GM12878 (cell line): ENCODE measurements at regions not wholly inside any gene's neighbourhood (a gene's known extent, or its start where the extent isn't known, plus 50 kb on each side); places are given as distances from the start of the nearest gene placed in this dataset.

Source experiments
- ATAC-seq: fragments of 200-7000 bp; cut with Tn5 transposase; 3 replicates; pipeline ENCODE4 v1.9.1; 2020; ENCODE audit warnings: mild to moderate bottlenecking, moderate library complexity
- BruUV-seq: library from RNA; stranded (reverse); fragments of 400-500 nt; replicated peaks from 2 replicates; lab custom pipeline; 2021; lab: Mats Ljungman, UMichigan
- CTCF ChIA-PET: fragments of 300-600 bp; sonication (Branson Sonifier 250); formaldehyde crosslinking; extraction: SDS; loops from one replicate; lab custom pipeline; 2021; ENCODE audit warnings: inconsistent platforms; lab: Yijun Ruan, JAX
- POLR2A ChIA-PET: fragments of 350-600 bp; formaldehyde crosslinking; extraction: SDS; loops from one replicate; lab custom pipeline; 2021; ENCODE audit warnings: inconsistent platforms; lab: Charles Lee
- RAD21 ChIA-PET: fragments of 300-600 bp; sonication (Branson Sonifier 250); formaldehyde crosslinking; loops from one replicate; lab custom pipeline; 2023; ENCODE audit warnings: antibody characterized with exemption; ENCODE audit not compliant: unreplicated experiment; lab: Charles Lee
- SMC1A ChIA-PET: fragments of 300-600 bp; sonication (Branson Sonifier 250); formaldehyde crosslinking; loops from one replicate; lab custom pipeline; 2023; ENCODE audit not compliant: unreplicated experiment, uncharacterized antibody; lab: Charles Lee
- DNase-seq: peaks from one replicate; pipeline ENCODE4 v3.0.0-alpha.2; 2011; ENCODE audit warnings: low read depth, low spot score
- FAIRE-seq: peaks from 3 replicates; lab custom pipeline; 2011; peaks lifted over from hg19 to GRCh38; lab: Jason Lieb, UNC
- H2AFZ ChIP-seq: 2 replicates; pipeline ENCODE4 v1.6.0; 2011; ENCODE audit warnings: low read depth, low read length, control low read depth; ENCODE audit not compliant: control insufficient read depth
- H3K27ac ChIP-seq: 2 replicates; pipeline ENCODE4 v1.5.1; 2011; ENCODE audit warnings: control low read depth; ENCODE audit not compliant: control insufficient read depth, insufficient read depth
- H3K27me3 ChIP-seq, 2 experiments: replicated peaks in 1 of 2; 2 replicates each; pipeline versions ENCODE4 v1.6.0 to v1.6.1; 2011; ENCODE audit warnings: low read length in 1 of 2; ENCODE audit not compliant: control insufficient read depth in 2 of 2, insufficient read depth in 2 of 2
- H3K36me3 ChIP-seq, 2 experiments: 2 replicates each; pipeline ENCODE4 v1.5.1; 2011; ENCODE audit warnings: low read length in 1 of 2; ENCODE audit not compliant: control insufficient read depth in 2 of 2, insufficient read depth in 2 of 2
- H3K4me1 ChIP-seq: 2 replicates; pipeline ENCODE4 v1.6.1; 2011; ENCODE audit warnings: mild to moderate bottlenecking, low read length, moderate library complexity, mixed read lengths; ENCODE audit not compliant: control insufficient read depth, insufficient read depth
- H3K4me2 ChIP-seq: 2 replicates; pipeline ENCODE4 v1.6.0; 2011; ENCODE audit warnings: control low read depth; ENCODE audit not compliant: control insufficient read depth, insufficient read depth
- H3K4me3 ChIP-seq: fragments of 200-600 bp; sonication (generic); 2 replicates; pipeline ENCODE4 v1.5.1; 2016
- H3K79me2 ChIP-seq: 2 replicates; pipeline ENCODE4 v1.6.0; 2011; ENCODE audit warnings: low read length; ENCODE audit not compliant: control insufficient read depth, insufficient read depth
- H3K9ac ChIP-seq: 2 replicates; pipeline ENCODE4 v1.8.0; 2011; ENCODE audit warnings: low read length, control low read depth, mixed read lengths; ENCODE audit not compliant: control insufficient read depth, insufficient read depth
- H3K9me3 ChIP-seq: replicated peaks from 3 replicates; pipeline ENCODE4 v1.5.1; 2011; ENCODE audit warnings: mild to moderate bottlenecking, low read length; ENCODE audit not compliant: control insufficient read depth, insufficient read depth
- H4K20me1 ChIP-seq: 2 replicates; pipeline ENCODE4 v1.6.0; 2011; ENCODE audit not compliant: control insufficient read depth, insufficient read depth
- ATF7 ChIP-seq: fragments of 450-650 bp; IDR thresholded peaks from 2 replicates; pipeline ENCODE4 v1.6.1; 2016; ENCODE audit warnings: low read depth, mild to moderate bottlenecking
- DPF2 ChIP-seq: fragments of 450-650 bp; IDR thresholded peaks from 2 replicates; pipeline ENCODE4 v1.6.1; 2017; ENCODE audit warnings: mild to moderate bottlenecking
- EGR1 ChIP-seq, 2 experiments: IDR thresholded peaks; 1 replicate in 1 of 2; 2 replicates in 1 of 2; pipeline ENCODE4 v1.6.1; 2011 to 2012; ENCODE audit warnings: low read depth in 2 of 2, low read length in 2 of 2, borderline replicate concordance in 1 of 2, mild to moderate bottlenecking in 1 of 2, moderate library complexity in 1 of 2
- FOS ChIP-seq: IDR thresholded peaks from 3 replicates; pipeline ENCODE4 v1.6.1; 2011; ENCODE audit warnings: borderline replicate concordance; ENCODE audit not compliant: insufficient read length; ENCODE audit errors: extremely low read depth
- MXI1 ChIP-seq: fragments of 150-350 bp; IDR thresholded peaks from 2 replicates; pipeline ENCODE4 v1.6.1; 2011; ENCODE audit warnings: low read depth, mild to moderate bottlenecking, inconsistent platforms, low read length, improper control_type of control experiment
- NR2F1 ChIP-seq: fragments of 450-650 bp; conservative IDR thresholded peaks from 2 replicates; pipeline ENCODE4 v1.6.1; 2017; ENCODE audit warnings: mild to moderate bottlenecking
- RAD21 ChIP-seq: IDR thresholded peaks from 2 replicates; pipeline ENCODE4 v1.6.1; 2011; ENCODE audit warnings: mild to moderate bottlenecking, low read depth, low read length, moderate library complexity; ENCODE audit not compliant: insufficient read depth
- RB1 ChIP-seq: fragments of 450-650 bp; formaldehyde crosslinking; IDR thresholded peaks from 2 replicates; pipeline ENCODE4 v1.6.1; 2017; ENCODE audit warnings: mild to moderate bottlenecking, borderline replicate concordance
- RCOR1 ChIP-seq: conservative IDR thresholded peaks from 2 replicates; pipeline ENCODE4 v1.6.1; 2012; ENCODE audit warnings: low read depth, low read length, improper control_type of control experiment
- TARDBP ChIP-seq: IDR thresholded peaks from 2 replicates; pipeline ENCODE4 v1.6.1; 2016; ENCODE audit warnings: borderline replicate concordance
- YY1 ChIP-seq: IDR thresholded peaks from 2 replicates; pipeline ENCODE4 v1.6.1; 2011; ENCODE audit warnings: low read depth, mild to moderate bottlenecking, low read length
- ZBED1 ChIP-seq: IDR thresholded peaks from 2 replicates; pipeline ENCODE4 v1.6.1; 2016; ENCODE audit warnings: borderline replicate concordance
- ZNF274 ChIP-seq: IDR thresholded peaks from one replicate; pipeline ENCODE4 v1.8.0; 2011; ENCODE audit not compliant: insufficient read length, insufficient read depth
- ZSCAN29 ChIP-seq: fragments of 450-650 bp; IDR thresholded peaks from 2 replicates; pipeline ENCODE4 v1.6.1; 2017; ENCODE audit warnings: mild to moderate bottlenecking, moderate library complexity
- WGBS: methylation state at CpG from one replicate; pipeline ENCODE4 v1.1.6; 2016; ENCODE audit warnings: low lambda C conversion rate; ENCODE audit not compliant: insufficient replicate concordance, insufficient coverage; ENCODE audit errors: missing lambda C conversion rate; 5-methylcytosine and 5-hydroxymethylcytosine counted together
- in situ Hi-C: fragments of 300-500 bp; cut with MboI; formaldehyde crosslinking; loops from 9 replicates; pipeline ENCODE4 v1.14.3; 2018; ENCODE audit warnings: mixed read lengths
- intact Hi-C: fragments of 100-400 bp; cut with micrococcal nuclease; formaldehyde crosslinking; loops from one replicate; pipeline ENCODE4 v1.14.2; 2022; ENCODE audit not compliant: unreplicated experiment
- TF ChIP-seq, protein P1 (sequence below): fragments of 450-650 bp; IDR thresholded peaks from 2 replicates; pipeline ENCODE4 v1.6.1; 2018; ENCODE audit warnings: borderline replicate concordance, mild to moderate bottlenecking; ENCODE audit not compliant: partially characterized antibody
- TF ChIP-seq, protein P2 (sequence below): fragments of 450-650 bp; IDR thresholded peaks from 2 replicates; pipeline ENCODE4 v1.6.1; 2017; ENCODE audit warnings: mild to moderate bottlenecking, low read depth, inconsistent platforms; ENCODE audit not compliant: poor library complexity, severe bottlenecking
- TF ChIP-seq, protein P3 (sequence below): IDR thresholded peaks from 2 replicates; pipeline ENCODE4 v1.6.1; 2012; ENCODE audit warnings: low read depth, low read length, improper control_type of control experiment
- TF ChIP-seq, protein P4 (sequence below): fragments of 150-350 bp; IDR thresholded peaks from 2 replicates; pipeline ENCODE4 v1.6.1; 2014; ENCODE audit warnings: mild to moderate bottlenecking, low read depth, low read length

DNA sequence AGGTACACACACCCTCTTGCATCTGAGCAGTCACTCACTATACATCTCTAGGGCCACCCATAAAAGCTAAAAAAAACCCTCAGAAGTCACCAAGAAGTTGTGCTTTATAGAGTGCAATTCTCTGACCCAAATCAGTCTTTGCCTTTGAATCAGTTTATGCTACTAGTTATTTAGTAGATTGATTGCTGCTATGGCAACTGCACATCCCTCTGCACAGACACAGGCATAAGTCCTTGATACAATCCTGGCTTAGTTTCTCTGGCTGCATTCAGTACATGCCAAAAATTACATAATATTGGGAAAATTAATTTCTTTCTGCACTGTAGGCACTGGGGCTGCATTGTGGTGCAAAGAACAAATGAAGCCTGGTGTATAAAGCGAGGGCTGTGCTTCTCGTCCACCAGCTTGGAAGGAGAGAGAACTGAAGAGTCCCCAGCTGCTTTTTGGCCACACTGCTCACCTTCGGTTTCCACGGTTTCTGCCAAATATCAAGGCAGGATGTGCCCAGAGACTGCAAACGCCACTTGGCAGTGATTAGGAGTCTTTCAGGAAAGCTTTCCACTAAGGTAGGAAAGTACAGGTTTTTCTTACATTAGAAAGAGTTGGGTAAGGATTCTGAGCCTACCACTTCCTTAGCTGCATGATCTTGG is 258.4 kb downstream of the ELAVL2 start:
- SMC1A ChIA-PET = interaction anchor here (0.5 kb wide), 1 partner anchor 698 kb away, joined by 4 read pairs; no protein-coding TSS in a partner anchor
- in situ Hi-C loops = no loop called here

More for the DNA sequence above, 258.4 kb downstream of the ELAVL2 start:
- Histone ChIP-seq H3K79me2 (no peaks in the 10 kb centered on the region), H3K27ac (no peak overlapping the region)
- no peak for DNase-seq
- WGBS = 3% methylated on average over 5 of the region's 5 CpGs
- CTCF ChIA-PET = interaction anchor here (1.2 kb wide), 1 partner anchor 20 kb away, joined by 4 read pairs; no protein-coding TSS in a partner anchor
- BruUV-seq = no TSS peak
- TF ChIP-seq NR2F1 (no peak), RB1 (no peak), EGR1 (IDR thresholded peaks at IDR 0.05; ENCODE audit: borderline replicate concordance in 1 of 2, low read depth in 2 of 2, low read length in 2 of 2) (no peak), FOS (no peak), RAD21 (no peak), ZBED1 (no peak), RCOR1 (no peak), ZNF274 (no peak), ZSCAN29 (no peak), TARDBP (no peak), MXI1 (no peak), YY1 (no peak), ATF7 (no peak), DPF2 (no peak)
- TF ChIP-seq, protein P1, sequence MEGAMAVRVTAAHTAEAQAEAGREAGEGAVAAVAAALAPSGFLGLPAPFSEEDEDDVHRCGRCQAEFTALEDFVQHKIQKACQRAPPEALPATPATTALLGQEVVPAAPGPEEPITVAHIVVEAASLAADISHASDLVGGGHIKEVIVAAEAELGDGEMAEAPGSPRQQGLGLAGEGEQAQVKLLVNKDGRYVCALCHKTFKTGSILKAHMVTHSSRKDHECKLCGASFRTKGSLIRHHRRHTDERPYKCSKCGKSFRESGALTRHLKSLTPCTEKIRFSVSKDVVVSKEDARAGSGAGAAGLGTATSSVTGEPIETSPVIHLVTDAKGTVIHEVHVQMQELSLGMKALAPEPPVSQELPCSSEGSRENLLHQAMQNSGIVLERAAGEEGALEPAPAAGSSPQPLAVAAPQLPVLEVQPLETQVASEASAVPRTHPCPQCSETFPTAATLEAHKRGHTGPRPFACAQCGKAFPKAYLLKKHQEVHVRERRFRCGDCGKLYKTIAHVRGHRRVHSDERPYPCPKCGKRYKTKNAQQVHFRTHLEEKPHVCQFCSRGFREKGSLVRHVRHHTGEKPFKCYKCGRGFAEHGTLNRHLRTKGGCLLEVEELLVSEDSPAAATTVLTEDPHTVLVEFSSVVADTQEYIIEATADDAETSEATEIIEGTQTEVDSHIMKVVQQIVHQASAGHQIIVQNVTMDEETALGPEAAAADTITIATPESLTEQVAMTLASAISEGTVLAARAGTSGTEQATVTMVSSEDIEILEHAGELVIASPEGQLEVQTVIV = no peak
- TF ChIP-seq, protein P2, sequence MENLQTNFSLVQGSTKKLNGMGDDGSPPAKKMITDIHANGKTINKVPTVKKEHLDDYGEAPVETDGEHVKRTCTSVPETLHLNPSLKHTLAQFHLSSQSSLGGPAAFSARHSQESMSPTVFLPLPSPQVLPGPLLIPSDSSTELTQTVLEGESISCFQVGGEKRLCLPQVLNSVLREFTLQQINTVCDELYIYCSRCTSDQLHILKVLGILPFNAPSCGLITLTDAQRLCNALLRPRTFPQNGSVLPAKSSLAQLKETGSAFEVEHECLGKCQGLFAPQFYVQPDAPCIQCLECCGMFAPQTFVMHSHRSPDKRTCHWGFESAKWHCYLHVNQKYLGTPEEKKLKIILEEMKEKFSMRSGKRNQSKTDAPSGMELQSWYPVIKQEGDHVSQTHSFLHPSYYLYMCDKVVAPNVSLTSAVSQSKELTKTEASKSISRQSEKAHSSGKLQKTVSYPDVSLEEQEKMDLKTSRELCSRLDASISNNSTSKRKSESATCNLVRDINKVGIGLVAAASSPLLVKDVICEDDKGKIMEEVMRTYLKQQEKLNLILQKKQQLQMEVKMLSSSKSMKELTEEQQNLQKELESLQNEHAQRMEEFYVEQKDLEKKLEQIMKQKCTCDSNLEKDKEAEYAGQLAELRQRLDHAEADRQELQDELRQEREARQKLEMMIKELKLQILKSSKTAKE = no peak
- TF ChIP-seq, protein P3, sequence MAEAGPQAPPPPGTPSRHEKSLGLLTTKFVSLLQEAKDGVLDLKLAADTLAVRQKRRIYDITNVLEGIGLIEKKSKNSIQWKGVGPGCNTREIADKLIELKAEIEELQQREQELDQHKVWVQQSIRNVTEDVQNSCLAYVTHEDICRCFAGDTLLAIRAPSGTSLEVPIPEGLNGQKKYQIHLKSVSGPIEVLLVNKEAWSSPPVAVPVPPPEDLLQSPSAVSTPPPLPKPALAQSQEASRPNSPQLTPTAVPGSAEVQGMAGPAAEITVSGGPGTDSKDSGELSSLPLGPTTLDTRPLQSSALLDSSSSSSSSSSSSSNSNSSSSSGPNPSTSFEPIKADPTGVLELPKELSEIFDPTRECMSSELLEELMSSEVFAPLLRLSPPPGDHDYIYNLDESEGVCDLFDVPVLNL = no peak
- TF ChIP-seq, protein P4, sequence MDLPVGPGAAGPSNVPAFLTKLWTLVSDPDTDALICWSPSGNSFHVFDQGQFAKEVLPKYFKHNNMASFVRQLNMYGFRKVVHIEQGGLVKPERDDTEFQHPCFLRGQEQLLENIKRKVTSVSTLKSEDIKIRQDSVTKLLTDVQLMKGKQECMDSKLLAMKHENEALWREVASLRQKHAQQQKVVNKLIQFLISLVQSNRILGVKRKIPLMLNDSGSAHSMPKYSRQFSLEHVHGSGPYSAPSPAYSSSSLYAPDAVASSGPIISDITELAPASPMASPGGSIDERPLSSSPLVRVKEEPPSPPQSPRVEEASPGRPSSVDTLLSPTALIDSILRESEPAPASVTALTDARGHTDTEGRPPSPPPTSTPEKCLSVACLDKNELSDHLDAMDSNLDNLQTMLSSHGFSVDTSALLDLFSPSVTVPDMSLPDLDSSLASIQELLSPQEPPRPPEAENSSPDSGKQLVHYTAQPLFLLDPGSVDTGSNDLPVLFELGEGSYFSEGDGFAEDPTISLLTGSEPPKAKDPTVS = no peak
- TF ChIP-seq, all 136 proteins: peak for 0
- Histone ChIP-seq H2AFZ (no peak overlapping the region), H3K9me3 (no peaks in the 10 kb centered on the region), H3K9ac (no peak overlapping the region), H3K4me1 (no peaks in the 10 kb centered on the region), H3K36me3 (no peaks in the 10 kb centered on the region), H3K27me3 (no peaks in the 10 kb centered on the region), H3K4me2 (no peak overlapping the region), H3K4me3 (no peak overlapping the region), H4K20me1 (no peaks in the 10 kb centered on the region)
- intact Hi-C loops = no loop called here
- ChIA-PET POLR2A (no interaction called here), RAD21 (no interaction called here)
- no peak for FAIRE-seq
- ATAC-seq = no peak
